GM18498 (cell line): ENCODE measurements at regions not wholly inside any gene's neighbourhood (a gene's known extent, or its start where the extent isn't known, plus 50 kb on each side); places are given as distances from the start of the nearest gene placed in this dataset.

Experiments
- ATAC-seq: cut with Tn5 transposase; IDR thresholded peaks from one replicate; pipeline ENCODE4 v1.9.1; 2021; ENCODE audit warnings: mild to moderate bottlenecking, moderate library complexity; ENCODE audit not compliant: unreplicated experiment

DNA sequence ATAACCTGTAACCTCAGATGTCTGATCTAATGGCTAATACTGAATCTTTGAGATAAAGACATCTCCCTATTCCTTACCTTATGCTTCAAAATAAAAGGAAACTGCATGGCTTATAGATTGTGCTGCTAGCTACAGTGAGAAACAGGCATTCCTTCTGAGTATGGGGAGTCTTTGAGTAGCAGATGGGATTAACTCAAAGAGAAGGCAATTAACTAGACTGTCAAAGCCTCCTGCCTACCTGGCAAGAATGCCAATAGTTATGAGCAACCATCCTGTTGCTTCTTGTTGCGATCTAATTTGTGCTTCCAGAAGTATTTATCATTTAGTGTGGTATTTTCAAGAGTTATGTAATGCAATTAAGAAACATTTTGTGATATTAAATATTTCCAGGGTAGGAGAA, 660.0 kb upstream of the TMEFF2 start:
- ATAC-seq, result no peak

DNA sequence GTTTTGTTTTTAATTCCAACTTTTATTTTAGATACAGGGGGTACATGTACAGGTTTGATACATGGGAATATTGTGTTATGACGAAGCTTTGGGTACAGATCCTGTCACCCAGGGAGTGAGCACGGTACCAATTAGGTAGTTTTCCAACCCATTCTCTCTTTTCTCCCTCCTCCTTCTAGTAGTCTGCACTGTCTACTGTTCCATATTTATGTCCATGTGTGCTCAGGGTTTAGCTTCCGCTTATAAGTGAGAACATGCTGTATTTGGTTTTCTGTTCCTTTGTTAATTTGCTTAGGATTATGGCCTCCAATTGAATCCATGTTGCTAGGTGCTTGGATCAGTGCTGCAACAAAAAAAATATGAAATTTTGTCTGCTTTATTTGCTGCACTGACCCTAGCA, 659.3 kb upstream of the TMEFF2 start:
- ATAC-seq, result no peak

DNA sequence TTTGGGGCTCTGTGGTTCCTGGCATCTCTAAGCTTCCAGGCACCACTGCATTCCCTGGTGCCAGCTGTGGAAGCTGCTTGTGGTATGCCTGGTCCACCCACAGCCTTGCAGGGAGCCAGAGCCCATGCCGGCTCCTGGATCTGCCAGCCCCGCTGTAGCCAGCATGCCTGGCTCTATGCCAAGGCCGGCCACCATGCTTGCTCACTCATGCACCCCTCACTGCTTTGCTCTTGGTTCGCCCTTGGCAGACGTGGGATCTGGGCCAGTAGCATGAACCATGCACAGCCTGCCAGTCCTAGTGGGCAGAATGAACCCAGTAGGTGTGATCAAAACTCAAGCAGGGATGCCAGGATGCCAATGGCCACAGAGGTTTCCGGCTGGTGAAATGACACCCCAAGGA, 634.2 kb upstream of the TMEFF2 start:
- ATAC-seq, result no peak

DNA sequence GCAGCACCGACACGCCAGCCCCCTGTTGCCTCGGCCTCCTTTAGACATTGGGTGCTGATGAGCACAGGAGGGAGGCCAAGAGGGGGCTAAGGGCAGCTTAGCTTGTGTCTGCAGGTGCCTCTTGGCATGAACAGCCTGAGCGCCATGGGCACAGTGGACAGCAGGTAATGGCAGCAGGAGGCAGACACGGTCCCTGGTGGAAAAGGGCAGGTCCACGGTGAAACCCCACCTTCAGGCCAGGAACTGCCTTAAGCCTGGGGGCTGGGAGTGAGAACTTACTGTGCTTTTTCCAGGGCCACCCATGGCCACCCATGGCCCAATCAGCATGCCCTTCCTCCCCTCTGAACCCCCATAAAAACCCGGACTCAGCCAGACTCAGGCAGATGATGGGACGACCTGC, 633.4 kb upstream of the TMEFF2 start:
- ATAC-seq, result no peak

DNA sequence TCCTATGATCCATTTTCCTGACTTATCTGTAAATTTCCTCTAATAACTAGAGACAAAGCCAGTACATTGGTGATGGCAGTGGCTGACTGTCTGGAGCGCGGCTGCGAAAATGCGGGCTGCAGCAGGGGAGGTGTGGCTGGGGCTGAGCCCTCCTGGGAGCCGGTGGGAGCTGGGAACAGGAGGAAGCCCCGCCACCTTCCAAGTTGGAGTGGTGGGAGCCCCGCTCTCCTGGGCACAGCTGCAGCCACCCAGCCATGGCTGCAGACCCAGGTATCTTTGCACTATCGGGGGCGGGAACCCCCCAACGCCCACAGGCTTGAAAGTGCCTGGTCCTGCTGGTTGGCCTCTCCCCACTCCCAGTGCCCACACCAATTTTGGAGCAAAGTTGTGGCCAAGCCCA, 633.0 kb upstream of the TMEFF2 start:
- no peak for ATAC-seq

DNA sequence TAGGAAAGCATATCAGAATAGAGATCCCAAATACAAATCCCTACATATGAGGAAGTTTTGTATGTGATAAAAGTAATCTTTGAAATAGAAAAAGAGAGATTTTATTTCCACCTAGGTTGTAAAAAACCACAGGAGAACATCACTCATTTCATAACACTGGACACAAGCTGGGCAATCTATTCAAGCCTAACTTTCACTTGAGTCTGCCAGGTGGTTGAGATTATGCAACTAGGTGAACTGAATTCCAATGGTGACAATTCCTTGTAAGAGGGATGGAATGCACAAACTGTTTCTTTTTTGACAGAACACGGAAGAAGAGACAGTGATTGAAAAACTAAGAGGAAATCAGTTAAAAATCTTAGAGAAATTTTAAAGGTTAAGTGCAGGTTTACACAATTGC, 619.6 kb upstream of the TMEFF2 start:
- ATAC-seq, result no peak

DNA sequence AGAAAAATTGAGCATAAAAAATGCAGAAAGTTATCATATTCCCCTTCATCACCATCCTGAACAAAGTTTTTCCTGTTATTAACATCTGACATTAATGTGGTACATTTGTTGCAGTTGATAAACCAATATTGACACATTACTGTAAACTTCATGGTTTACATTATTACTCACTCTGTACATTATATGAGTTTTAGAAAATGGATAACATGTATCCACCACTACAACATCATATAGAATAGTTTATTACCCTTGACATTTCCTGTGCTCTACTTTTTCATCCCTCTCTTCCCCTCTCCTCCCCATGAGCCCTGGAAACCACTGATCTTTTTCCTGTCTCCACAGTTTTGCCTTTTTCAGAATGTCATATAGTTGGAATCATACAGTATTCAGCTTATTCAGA, 618.6 kb upstream of the TMEFF2 start:
- ATAC-seq, result no peak

DNA sequence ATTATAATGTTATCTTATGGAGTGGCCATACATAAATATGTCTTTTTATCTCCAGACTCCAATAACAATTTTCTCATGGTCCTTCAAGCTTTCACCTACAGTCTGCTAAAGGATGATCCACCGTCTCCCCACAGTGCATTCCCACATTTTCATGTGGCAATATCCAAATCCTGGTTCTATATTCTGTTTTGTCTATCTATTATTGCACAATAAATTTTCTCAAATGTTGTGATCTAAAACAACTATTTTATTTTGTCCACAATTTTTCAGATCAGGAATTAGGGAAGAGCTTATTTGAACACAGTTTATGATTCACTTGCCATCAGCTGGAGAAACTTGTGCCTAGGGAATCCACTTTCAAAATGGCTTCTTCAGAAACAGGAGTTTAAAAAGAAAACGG, 614.4 kb upstream of the TMEFF2 start:
- ATAC-seq, result no peak

DNA sequence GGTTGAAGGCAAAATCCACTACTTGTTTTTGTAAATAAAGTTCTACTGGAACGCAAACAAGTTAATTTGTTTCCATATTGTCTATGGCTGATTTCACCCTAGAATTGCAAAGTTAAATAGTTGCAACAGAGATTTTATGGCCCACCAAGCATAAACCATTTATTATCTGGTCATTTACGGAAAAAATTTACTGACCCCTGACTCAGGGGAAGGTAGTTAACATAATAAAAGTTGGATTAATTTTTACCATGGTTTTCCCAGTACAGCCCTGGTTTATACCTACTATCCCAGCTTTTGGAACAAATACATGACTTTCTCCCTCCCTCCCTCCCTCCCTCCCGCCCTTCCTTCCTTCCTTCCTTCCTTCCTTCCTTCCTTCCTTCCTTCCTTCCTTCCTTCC, 588.9 kb upstream of the TMEFF2 start:
- no peak for ATAC-seq

DNA sequence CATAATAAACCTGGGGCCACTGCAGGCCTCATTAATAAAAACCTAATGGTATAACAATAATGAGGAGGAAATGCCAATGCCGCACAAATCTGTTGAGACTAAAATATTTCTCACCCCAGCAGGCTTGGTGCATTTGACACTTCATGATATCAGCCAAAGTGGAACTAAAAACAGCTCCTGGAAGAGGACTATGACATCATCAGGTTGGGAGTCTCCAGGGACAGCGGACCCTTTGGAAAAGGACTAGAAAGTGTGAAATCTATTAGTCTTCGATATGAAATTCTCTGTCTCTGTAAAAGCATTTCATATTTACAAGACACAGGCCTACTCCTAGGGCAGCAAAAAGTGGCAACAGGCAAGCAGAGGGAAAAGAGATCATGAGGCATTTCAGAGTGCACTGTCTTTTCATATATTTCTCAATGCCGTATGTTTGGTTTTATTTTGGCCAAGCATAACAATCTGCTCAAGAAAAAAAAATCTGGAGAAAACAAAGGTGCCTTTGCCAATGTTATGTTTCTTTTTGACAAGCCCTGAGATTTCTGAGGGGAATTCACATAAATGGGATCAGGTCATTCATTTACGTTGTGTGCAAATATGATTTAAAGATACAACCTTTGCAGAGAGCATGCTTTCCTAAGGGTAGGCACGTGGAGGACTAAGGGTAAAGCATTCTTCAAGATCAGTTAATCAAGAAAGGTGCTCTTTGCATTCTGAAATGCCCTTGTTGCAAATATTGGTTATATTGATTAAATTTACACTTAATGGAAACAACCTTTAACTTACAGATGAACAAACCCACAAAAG, 580.9 kb upstream of the TMEFF2 start:
- no peak for ATAC-seq

DNA sequence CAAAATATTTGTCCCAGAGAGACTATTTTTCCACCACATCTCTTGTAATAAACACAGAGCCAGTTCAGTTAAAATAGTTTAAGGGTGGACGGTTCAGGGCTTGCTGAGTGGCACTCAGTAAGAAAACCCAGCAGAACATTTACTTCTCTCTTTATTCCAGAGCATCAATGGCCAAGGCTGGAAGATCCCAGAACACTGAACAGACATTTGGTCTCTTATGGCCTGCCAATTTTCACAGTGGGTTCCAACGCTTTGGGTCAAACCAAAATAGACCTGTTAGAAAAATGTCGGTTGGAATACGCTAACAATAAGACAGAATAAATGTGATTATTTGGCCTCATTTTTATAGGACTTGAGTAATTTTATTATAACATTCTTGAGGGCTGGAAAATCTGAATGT, 580.3 kb upstream of the TMEFF2 start:
- ATAC-seq, result no peak

DNA sequence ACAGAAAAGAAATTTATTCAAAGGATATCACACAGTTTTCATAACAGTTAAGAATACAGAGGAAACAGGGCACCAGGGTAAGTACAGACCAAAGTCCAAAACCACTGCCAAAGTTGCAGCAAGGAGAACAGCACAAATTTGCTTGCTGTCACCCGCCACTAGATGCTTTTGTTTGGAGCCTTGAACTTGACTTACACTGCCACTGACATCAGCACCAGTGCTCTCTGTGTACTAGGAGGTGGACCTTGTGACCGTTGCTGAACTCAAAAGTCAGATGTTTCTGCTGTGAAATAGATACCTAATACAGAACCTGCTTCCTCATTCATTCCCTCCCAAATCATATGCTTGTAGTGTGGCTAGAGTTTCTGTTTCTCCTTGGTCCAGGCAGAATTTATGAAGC, 578.3 kb upstream of the TMEFF2 start:
- no peak for ATAC-seq

DNA sequence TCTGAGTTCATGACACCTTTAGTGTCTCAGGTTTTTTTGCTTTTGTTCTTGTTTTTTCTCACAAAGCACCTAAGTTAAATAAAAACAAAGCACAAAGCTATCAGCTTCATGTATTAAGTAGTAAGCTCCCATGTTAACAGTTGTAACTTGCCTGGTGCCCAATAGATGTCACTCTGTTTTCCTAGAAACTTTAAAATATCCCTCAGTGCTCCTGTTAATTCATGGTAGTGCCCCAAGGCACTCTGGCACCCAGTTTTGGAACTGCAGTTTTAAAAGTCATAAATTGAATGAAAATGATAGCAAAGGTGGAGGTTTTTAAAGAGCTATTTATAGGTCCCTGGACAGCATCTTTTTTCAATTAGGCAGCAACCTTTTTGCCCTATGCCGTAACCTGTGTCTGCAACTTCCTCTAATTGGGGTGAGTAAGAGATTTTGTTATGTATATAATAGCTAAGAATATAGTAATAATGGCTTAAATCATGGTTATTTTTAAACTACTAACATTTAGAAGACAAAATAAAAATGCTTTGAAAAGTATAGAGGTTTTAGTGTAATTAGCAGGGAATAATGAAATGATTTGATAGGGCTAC, 555.0 kb upstream of the TMEFF2 start:
- no peak for ATAC-seq

DNA sequence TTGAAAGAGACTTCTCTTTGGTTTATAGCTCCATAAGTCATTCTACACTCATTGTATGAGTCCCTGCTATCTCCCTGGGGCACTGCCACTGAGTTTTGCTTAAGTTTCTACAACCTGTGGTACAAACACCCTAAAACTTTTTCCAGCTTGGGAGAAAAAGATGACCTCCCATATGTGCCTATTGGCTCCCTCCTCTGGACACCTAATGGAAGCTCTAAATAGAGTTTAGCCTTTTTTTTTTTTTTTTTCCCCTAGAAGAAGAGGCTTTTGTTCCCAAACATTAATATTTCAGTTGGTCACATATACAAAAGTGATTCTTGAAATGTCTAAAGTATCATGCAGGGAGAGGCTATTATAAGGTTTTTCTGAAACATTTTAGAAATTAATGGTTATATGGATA, 547.2 kb upstream of the TMEFF2 start:
- no peak for ATAC-seq

DNA sequence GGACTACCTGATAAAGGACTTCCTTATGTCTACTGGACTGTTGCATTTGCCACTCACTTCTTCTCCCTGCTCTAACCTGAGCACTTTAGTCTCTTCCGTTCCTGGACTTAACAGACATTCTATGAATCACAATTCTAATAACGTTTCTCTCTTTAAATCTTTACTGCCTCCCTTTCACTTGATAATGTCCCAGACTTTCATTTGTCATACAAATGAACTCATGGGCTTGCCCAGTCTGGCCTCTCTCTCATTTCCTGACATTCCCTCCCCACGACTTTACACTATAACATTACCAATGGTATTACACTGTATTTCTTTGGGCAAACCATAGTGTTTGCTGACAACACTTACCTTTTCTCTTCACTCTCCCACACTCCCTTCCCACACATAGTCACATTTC, 540.7 kb upstream of the TMEFF2 start:
- ATAC-seq, result no peak

DNA sequence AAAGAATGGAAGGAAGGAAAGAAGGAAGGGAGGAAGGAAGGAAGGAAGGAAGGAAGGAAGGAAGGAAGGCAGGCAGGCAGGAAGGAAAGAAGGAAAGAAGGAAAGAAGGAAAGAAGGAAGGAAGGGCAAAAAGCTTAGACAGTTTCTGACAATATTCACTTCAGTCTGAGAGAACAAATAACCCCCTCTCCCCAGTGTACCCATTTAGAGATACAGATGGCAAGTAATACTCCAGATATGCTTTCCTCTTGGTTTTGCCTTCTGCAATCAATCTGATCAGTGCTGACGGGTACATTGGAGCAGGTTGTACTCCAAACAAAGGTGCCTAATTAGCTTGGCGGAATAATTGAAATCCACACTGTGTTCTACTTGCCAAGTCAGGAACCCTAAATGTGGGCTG, 534.6 kb upstream of the TMEFF2 start:
- no peak for ATAC-seq

DNA sequence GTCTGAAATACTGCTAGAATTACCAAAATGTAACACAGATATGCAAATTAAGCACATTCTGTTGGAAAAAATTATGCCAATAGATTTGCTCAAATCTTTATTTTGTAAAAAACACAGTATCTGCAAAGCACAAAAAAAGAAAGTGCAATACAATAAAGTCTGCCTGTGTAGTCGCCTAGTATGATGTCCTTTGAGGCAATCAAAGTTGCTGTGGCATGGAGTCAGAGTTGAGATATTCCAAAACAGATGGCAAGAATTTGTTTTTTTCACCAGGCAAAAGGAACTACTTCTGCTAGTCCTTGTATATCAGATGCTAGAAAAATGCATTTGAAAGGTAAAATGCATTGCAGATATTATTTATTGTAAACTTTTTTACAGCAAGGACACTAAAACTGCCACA, 531.3 kb upstream of the TMEFF2 start:
- ATAC-seq, result no peak

DNA sequence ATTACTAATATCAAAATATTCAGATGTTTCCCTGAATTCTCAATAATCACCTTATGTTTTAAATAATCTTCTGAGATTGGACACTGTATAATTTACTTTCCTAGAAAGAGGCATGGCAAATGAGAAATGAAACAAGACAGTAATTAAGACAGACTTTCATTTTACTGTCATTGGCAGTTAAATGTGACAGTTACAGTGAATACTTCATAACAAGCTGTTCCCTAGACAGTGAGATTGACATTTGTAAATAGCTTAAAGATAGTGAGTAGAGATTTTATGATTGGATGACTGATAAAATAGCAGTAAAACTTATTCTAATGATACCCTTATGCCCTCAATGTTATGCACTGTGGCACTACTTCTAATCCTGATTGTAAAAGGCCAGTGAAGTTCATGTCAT, 524.9 kb upstream of the TMEFF2 start:
- no peak for ATAC-seq

DNA sequence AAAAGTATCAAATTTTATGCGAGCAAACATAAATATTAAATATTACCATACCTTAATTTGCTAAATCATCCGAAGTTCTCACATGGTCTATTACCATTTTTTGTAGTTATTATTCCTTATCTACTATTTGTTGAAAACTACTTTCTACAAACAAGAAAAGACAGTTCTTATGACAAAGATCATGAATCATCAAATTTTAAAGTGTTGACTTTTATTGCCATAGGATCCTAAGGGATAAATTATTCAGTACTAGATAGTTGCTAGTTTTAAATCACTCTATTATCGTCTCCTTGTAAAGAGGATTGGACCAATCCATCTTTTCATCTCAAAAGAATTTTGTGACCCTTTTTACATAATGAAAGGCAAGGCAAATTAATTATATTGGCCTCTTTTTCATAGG, 523.6 kb upstream of the TMEFF2 start:
- ATAC-seq, result no peak

DNA sequence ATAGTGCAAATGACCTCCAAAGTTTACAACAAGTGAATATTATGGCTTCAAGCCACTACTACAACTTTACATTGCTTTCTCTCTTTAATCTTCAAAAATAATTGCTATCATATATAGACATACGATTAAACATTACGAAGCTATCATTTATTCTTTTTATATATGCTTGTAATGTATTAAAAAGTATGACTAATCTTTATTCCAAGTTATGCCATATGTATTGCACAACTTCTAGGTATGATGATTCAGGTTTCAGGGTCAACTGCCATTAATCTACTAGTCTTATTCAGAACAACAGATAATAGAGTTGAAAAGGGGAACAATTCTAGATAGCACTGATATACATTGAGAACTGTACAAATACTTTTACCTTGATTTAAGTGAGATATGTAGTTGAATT, 506.2 kb upstream of the TMEFF2 start:
- ATAC-seq, result no peak

DNA sequence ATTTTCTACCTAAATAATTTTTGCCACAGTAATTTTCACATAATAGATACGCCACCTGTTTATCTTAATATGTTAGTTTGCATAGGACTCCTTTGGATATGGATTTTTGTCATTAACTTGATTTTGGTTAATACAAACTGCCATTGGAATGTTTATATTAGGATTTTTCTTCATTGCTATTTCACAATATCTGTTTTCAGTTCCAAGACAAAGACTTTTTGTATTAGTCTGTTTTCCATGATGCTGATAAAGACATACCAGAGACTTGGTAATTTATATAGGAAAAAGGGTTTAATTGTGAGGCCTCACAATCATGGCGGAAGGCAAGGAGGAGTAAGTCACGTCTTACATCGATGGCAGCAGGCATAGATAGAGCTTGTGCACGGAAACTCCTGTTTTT, 503.1 kb upstream of the TMEFF2 start:
- no peak for ATAC-seq

DNA sequence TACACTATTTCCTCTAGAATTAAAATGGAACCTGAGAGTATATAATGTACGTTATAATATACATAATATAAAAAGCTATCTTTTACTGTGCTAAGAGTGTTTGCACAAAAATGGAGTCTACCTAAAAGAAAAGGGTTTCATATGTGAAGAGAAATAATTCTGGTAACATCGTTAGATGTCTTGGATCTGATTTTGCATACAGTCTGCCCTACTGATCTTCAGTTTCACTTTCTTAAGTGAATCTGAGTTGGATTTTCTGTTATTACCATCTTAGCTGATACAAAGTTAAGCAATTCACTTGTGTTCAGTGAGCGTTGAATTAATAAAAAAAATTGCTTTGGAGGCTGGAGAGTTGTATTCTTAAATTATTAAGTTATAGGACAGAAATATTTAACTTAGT, 502.1 kb upstream of the TMEFF2 start:
- ATAC-seq, result no peak

DNA sequence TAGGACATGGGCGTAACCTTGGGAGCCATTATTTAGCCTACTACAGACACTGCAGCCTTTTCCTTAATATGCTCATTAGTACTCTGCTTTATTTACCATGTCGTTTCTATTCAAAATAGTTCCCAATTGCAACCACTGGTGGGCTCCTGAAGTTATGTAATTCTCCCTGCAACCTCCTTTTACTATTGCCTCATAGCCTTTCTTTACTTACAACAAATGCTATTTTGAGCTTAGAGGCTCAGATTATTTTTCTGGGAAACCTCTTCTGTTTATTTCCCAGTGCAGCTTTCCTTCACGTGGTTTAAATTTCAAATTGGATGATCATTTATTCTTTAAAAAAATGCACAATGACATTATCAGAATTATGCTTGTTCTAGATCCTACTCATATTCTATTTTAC, 492.3 kb upstream of the TMEFF2 start:
- ATAC-seq, result no peak
